Fibroblast of skin of right quadriceps (primary cell): ENCODE measurements at regions not wholly inside any gene's neighbourhood (a gene's known extent, or its start where the extent isn't known, plus 50 kb on each side); places are given as distances from the start of the nearest gene placed in this dataset.

ENCODE experiments used
- DNase-seq: peaks from one replicate; pipeline ENCODE4 v3.0.0-alpha.2; 2013

DNA sequence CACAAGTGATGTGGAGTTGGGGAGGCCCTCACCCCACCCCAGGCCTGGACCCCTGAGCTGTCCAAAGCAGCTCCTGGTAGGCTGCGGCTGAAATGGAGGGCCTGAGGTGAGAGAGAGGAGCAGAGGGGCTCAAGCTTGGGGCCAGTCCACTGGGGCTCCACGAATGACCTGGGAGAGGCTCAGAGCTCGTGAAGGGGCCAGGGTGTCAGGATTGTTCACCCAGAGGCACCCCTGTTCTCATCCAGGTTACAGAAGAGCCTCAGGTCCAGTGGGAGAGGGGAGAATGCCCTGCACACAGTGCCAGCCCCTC lies 102.2 kb upstream of the RET start:
- DNase-seq, result no peak

DNA sequence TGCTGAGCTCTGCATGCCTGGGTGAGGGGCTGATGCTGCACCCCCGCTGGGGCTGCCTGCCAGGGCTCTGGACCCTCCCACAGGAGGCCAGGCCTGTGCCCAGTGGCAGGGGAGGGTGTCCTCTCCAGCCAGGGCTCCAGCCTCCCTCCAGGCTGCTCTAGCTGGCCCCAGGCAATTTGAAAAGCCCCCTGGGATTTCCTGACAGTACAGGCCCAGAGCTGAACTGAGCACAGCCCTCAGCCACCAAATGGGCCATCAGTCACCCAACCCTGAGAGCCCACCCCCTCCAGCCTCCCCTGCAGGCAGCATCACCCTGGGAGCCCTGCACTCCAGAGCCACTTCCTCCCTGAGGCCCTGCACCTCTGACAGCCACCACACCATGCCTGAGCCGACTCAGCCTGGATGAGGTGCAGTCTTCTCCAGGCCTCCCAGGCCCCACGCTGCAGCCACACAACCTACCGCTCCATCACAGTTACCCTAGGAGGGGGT lies 101.8 kb upstream of the RET start:
- DNase-seq, result no peak

DNA sequence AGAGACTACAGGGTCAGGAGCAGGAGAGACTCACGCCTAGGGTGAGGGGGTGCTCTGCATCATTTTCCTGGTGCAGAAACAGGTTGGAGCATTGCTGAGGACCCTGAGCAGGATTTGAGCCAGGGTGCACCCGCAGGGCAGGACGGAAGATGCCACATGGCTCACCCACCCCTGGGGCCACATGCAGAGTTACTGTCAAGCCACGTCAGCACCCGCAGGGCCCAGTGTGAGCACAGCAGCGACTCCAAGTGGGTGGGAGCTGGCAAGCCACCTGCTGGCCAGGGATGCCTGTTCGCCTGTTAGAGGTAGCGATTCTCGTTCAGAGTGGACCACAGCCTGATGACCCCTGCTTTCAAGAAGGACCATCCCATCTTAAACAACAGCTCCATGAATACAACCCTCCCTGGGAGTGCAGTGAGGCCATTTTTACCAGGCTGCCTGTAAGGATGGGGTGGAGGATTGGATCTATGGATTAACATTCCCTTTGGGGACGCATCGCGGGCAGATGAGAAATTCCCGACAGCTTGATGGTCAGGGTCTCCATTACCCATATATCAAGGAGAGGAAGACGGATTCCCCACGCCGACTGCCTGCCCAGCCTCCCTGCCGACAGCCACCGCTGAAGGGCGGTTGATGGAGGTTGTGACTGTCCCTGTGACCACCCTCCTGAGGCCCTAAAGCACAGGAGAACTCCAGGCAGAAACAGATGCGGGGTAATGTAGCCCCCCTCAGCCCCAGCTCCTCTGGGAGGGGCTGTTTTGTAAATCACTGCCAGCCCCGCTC lies 101.1 kb upstream of the RET start:
- DNase-seq, result no peak

DNA sequence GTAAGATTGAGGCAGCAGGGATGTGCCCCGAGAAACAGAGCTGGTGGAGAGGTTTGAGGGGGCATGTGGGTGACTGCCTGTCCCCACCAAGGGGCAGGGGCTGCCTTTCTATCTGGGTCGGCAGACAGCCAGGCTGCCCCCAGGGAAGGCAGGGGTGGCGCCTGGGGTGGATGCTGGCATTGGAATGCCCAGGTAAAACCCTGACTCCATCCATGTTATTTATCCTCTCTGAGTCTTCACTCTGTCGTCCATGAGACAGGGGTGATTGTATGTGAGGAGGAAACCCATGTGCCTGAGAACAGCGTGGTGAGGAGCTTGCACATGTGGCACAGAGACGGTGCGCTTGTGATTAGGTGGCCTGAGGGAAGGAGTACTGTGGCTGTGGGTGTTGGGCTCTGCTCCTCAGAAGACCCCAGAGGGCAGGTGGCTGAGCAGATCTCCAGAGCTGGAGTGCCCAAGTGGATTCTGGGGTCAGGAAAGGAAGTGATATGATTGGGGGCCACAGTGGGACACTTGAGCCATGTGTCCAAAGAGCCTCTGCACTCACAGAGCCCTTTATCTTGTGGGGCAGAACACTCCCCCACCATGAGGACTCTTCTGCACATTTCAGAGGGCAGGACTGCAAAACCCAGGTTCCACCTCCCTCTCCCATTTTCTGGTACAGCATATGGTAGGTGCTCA lies 100.4 kb upstream of the RET start:
- DNase-seq, result no peak

DNA sequence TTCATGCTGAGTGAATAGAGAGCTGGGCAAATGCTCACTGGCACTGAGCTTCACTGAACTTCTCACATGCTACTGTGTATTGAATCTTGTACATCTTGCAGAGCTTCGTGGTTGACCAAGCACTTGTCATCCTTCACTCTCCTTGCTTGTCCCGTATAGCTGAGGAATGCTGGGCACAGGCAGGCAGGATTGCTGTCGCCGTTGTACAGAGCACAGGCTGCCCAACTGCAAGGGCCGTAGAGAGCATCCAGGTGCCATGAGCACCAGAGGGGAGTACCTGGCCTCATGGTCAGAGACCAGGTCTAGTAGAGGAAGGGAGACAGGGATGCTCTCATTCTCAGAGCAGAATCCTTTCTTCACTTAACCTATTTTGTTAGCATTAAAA lies 99.8 kb upstream of the RET start:
- no peak for DNase-seq

DNA sequence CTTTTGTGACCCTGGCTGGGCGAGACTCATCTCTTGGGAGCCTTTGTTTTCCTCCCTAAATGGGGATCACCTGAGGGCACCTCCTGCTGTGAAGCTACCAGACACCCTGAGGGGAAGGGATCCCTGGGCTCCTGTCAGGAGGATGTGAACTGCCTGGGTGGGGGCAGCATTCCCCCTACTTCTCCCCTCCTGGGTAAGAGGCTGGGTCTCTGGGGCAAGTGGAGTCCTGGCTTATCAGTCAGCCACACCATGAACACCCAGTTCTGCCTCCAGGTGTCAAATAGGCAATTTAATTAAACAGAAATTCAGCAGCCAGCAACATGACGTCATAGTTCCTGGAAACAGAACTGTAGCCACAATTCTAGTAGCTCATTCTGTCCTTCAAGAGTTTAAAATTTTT lies 97.7 kb upstream of the RET start:
- DNase-seq, result no peak

DNA sequence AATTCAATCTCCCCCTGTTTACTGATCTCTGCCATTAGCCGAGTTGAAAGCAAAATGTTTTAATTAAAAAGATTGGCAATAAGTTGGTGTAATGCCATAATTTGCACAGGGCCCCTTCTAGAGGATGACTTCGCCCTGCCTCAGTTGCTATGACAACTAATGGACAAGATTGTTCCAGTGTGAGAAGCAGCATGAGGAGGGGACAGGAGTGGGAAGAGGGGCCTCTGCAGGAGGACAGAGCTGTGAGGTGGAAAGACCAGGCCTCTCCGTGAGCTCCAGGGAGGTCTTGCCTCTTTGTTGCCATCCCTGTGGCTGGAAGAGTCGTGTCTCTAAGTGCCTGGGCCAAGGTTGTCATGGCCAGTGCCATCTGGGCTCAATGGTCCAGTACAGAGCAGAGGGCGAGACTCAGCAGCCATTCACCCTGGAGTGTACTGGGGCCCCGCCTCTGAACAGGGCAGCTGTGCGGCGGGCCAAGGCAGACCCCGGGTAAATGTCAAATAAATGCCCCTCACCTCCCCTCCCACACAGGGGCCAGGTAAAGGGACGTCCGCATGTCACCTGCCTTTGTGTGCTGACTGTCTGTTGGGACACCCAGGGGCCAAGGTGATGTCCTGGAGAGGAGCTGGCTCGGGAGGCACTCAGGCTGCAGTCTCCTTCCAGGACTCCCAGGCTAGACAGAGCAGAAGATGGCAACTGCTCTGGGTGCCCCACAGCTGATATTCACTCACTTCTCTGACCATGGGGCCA lies 97.0 kb upstream of the RET start:
- DNase-seq, result no peak

DNA sequence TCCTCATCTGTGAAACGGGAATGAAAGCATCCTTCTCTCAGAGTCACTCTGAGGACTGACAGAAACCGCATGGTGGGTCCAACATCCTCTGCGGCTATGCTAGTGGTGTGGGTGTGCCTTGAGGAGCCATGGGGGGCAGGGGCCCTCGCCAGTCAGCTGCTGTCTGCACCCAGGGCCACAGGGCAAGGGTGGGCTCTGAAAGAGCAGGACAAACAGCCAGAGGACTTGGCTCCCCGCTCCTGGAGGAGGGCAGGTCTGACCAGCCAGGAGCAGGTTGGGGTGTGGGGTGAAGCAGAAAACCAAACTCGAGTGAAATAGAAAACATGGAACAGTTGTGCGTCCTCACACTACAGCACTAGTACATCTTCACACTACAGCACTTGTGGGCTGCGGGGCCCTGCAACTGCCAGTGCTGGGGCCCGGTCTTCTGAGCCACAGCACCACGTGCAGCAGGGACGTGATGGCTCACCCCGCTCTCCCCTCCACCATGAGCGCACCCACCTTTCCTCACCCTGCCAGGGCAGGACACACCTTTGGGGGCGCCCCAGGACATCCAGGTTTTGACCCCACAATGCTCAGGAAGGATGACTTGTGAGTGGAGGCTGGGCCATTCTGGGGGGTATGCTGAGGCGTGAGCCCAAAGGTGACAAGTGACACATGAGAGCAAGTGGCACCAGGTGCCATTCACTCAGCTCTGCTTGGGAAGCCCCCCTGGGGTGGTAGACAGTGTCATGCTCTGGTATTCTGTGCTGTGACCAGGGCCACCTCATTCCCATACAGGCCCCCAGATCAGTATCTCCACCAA lies 96.1 kb upstream of the RET start:
- no peak for DNase-seq

DNA sequence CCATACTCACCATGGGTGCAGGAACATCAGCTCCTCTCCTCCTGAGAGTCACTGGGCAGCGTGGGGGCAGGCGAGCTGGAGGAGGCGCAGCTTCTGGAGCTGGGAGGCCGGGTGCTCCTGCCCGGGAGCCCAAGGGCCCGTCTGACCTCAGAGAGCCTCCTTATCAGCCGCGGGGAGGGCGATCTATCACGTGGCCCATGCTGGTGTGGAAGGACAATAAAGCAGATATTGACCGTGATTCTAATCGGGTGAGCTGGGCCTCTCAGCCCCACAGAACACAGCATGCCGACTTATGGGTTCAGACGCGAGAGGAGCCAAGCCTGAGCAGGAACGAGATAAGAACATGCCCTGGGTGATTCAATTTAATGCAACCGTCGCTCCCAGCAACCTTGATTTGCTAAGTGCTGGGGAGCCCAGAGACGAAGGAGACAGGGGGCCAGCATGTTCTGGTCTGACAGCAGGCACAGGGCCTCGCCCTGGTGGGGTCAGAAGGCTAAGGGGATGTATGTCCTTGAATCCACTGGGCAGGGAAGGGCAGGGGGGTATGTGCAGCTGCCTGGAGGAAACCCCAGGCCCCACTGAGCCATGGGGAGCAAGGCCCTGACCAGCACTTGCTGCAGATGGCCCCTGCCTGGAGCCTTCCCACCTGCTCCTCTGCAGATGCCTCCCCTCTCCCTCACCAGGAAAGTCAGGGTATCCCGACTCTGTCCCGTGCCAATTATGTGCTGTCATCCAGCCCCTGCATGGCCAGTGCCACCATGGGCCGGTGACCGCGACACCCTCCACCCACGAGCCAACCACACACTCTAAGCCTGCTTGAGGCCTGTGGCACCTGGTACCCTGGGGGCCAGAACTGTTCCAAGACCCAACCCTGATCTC lies 95.3 kb upstream of the RET start:
- no peak for DNase-seq

DNA sequence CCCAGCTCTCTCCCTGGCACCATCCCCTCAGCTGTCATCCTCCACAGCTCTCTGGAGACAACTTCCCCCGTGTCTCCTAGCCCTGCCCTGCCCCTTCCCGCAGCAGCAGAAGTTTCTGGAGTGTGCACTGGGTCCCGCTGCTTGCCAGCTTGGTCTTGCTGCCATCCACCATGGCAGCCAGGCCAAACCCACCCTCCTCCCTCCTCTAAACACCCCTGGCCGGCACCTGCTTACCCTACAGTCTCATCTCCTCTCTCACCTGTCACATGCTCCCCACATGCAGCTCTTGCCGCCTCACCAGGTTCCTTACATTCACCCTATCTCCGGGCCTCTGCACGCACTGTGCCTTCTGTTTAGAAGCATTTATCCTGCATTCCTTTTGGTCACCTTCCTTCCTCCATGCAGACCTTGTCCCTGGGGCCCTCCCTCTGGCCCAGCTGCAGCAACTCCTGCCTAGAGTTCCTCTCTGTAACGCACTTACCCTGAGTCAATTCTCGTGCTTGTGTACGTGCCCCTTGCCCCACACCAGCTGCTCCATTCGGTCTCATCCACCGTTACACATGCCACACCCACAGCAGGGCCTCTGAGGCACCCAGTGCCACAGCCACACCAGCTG lies 93.9 kb upstream of the RET start:
- no peak for DNase-seq

DNA sequence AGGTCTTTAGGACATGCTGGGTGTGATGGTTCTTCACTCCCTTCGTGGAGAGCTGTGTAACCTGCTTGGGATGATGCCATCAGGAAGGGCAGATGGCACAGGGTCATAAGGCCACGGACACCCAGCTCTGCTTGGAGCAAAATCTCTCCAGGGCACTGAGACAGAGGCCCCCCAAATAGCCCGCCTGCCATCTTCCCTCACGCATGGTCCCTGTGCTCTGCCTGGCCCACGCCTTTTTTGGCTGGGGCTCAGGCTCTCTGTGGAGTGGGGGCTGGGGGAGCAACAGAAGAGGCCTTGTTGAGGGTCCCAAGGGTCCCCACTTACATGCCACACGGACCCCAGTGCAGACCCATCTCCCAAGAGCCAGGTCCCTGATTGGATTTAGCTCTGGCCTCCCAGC lies 93.3 kb upstream of the RET start:
- no peak for DNase-seq

DNA sequence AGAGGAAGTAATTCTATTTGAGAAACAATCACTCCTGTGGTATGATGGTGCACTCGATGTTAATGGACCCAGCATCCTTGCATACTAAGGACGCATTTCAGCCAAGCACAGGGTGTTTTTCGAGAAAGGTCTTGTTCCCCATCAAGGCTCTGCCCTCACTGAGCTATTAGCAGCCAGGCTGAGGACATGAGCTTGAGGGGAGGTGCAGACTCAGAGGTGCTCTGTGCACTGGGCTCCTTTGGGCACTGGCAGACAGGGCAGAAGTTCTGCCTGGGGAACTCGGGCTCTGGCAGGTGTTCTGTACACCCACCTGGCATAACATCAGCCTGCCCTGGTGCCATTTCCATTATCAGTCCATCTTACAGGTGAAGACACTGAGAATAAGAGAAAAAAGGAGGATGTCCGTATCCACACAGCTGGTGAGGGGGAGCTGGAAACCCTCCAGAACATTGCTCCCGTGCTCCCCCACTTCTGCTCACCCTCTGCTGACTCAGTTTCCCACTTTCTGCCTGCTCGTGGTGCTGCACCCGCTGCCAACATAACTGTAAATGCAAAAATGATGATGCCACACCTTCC lies 92.7 kb upstream of the RET start:
- no peak for DNase-seq

DNA sequence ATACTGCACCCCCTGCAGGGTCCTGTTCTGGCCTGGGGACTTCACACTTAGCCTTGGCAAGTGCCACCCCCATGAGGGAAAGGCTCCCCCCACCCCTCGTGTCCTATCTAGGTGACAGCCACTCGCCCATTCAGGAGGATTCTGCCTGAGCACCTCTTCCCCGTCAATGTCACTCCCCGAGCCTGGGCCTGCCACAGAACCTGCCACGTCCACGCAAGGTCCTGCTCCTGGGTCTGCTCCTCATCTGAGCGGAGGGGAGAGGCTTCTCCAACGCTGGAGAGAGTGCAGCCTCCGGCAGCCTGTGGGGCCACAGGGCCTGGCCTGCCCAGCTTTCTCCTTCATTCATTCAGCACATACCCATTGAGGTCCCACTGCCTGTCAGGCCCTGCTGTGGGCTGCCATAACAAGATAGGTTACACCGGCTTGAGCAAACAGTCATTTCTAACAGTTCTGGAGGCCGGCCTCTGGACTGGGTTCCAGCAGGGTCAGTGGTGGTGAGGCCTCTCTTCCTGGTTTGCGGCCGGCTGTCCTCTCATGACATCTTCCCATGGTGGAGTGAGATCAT lies 92.0 kb upstream of the RET start:
- no peak for DNase-seq

DNA sequence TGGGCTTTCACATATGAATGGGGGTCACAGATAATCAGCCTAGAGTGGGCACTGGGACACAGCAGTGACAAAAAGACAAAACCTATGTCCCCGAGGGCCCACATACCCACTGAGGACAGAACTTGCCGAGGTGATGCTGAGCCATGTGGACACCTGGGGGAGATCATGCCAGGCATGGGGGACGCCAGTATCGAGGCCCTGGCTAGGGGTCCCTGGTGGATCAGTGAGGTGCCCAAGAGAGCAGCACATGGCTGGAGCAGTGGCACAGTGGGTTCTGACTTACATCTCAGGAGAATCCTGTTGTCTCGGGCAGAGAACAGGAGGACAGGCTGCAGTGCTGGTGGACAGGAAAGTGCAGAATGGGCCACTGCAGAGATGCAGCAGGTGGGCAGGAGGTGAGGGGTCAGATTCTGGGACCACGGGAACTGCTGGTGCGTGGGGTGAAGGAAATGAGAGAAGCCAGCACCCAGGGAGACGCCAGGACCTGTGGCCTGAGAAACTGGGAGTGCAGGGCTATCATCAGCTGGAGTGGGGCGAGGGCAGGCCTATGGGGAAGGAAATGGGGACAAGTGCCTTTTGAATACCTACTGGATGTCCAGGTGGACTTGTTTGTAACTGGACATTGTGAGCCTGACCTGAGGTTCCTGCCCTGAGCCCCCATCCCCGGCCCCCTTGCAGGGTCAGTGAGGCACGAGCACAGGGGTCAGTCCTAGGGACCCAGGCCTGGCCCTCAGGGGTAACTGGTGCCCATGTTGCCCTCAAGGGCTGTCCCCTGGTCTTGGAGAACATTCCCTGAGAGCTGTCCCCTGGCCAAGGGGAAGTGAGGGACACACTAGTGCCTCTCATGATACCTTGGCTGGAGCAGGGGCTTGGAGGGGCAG lies 91.2 kb upstream of the RET start:
- no peak for DNase-seq

DNA sequence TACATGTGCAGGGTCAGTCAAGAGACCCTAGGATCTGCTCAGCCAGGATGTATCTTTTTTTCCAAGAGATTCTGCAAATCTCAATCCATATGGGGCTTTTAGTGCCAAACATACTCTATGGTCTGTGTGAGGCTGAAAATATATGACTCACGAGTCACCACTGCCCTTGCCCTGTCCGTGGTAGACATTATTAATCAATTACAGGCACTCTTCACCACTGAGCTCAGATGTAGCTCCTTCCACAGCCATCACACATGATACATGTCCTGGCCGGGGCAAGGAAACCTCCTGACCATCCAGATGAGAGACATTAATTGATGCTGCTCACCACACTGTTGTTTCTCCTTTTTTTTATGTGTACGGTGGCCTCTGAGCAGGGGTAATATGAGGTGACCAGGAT lies 90.2 kb upstream of the RET start:
- DNase-seq, result no peak

DNA sequence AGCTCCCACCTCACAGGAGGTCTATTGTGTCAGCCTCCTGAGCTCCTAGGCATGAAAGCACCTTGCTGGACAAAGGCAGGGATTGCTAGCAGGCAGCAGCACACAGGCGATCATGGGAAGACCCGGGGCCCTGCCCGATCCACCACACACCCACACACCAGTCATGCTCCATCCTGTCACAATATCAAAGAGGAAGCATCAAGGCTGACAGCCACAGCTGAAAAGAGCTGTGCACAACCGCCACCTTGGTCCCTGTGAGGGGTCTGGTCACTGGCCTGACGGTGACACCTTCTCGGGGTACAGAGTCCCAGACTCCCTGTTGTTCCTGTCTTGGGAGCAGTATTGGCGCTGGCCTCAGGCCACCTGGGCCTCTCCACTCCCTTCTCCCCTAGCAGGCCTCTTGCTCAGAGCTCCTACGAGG lies 89.7 kb upstream of the RET start:
- DNase-seq, result no peak

DNA sequence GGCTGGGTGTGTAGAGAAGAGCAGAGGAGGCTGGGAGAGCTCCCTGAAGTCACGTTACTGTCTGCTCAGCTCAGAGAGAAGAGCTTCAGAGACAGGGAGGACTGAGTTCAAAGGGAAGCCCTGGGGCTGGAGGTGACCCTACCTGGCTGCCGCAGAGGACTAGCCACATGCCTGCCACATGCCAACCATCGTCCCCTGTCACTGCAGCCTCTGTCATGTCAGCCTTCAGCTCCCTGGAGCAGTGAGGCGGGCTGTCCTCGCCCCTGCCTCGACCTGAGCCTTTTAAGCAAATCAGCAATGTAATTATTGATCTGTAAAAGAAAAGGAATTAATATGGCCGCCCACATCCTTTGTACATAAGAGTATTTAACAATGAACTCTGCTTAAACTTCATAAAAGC lies 89.3 kb upstream of the RET start:
- DNase-seq, result no peak

DNA sequence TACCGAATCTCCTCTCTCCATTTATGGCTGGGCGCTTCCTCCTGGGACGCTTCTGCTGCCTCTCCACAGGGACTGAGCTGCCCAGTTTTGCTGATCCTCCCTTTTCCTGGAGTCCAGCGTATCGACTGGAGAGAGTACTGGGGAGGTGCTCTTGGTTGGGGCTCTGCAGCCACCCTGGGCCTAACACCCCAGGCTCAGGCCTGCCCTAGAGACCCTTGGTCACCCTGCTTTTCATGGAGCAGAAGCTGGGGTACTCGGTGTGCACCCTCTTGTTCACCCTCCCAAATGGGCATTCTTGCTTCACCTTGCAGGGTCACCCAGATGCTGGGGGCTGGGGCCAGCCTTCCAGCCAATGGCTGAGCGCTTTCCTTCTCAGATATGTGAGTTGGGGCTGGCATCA lies 88.8 kb upstream of the RET start:
- DNase-seq, result no peak

DNA sequence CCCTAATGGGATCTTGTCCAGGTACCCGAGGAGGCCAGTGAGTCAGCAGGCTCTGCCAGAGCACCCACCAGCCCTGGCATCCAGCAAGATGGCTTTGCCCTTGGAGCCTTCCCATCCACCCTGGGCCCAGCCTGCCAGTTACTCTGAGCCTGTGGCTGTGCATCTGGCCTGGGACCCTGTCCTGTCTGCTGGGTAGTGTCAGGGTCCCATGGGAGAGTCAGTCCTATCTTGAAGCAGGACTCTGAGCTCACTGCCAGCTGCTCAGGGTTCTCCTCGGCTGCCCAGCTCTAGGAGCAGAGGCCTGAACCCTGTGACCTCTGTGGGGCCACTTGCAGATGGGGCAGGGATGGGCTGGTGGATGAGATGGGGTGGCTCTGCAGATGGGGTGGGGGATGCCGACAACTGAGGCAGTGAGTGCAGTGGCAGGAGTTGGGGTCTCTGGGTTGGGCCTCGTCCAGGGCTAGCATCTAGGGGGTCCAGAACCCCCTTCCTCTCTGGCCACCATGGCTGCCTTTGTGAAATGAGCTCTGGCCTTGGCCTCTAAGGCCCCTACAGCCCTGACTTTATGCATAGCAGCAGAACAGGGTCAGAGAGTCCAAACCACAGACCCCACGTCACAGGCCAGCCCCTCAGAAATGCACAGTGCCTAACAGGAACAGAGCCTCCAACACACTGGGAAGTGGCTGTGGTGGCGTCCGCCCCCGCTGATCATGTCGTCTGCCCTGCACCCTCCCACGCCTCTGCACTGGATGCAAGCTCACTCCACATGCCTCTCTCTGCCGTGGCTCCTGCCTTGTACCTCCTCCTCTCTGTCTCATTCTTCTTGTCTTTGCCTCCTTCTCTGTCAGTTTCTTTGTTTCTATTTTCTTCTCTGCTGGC lies 88.1 kb upstream of the RET start:
- no peak for DNase-seq
